Prostate gland (tissue), 2 donors: ENCODE measurements at regions not wholly inside any gene's neighbourhood (a gene's known extent, or its start where the extent isn't known, plus 50 kb on each side); places are given as distances from the start of the nearest gene placed in this dataset.
"Not testable (repeated sequence)": the region's sequence is repeated elsewhere in the genome, so short reads cannot be mapped to it uniquely, and the experiment has no call there.

ENCODE experiments used
- DNase-seq: peaks from one replicate; pipeline ENCODE4 v3.0.0-alpha.2; 2019; ENCODE audit warnings: low spot score
- H3K27ac ChIP-seq, 2 donors: fragments of 200-600 bp; sonication (generic); 2 replicates each; pipeline ENCODE4 v1.5.1; 2017 to 2019
- H3K27me3 ChIP-seq: fragments of 200-600 bp; sonication (generic); replicated peaks from 2 replicates; pipeline ENCODE4 v1.5.1; 2019; ENCODE audit not compliant: insufficient read depth
- H3K36me3 ChIP-seq, 2 donors: fragments of 200-600 bp; sonication (generic); 1 replicate in 1 of 2; 2 replicates in 1 of 2; pipeline versions ENCODE4 v1.5.1 to v1.8.1; 2017 to 2019
- H3K4me1 ChIP-seq: fragments of 200-600 bp; sonication (generic); replicated peaks from 2 replicates; pipeline ENCODE4 v1.5.1; 2019
- H3K4me3 ChIP-seq, 2 donors: fragments of 200-600 bp; sonication (generic); 2 replicates each; pipeline ENCODE4 v1.5.1; 2017 to 2019
- H3K9me3 ChIP-seq: fragments of 200-600 bp; sonication (generic); 2 replicates; pipeline ENCODE4 v1.5.1; 2017
- CTCF ChIP-seq, 4 experiments: fragments of 200-600 bp in 2 of 4; fragments of 450-650 bp in 2 of 4; sonication (generic) in 2 of 4; IDR thresholded peaks; 1 replicate in 3 of 4; 2 replicates in 1 of 4; pipeline ENCODE4 v1.5.1; 2016 to 2019; ENCODE audit warnings: antibody characterized with exemption in 4 of 4, mild to moderate bottlenecking in 2 of 4, moderate library complexity in 2 of 4
- POLR2A ChIP-seq: fragments of 450-650 bp; IDR thresholded peaks from one replicate; pipeline ENCODE4 v1.6.1; 2016; ENCODE audit warnings: antibody characterized with exemption, mild to moderate bottlenecking
- POLR2AphosphoS5 ChIP-seq: sonication (generic); formaldehyde crosslinking; IDR thresholded peaks from one replicate; pipeline ENCODE4 v1.6.1; 2017; ENCODE audit warnings: antibody characterized with exemption
- WGBS: methylation state at CpG from one replicate; pipeline ENCODE4 v1.1.5; 2018; 5-methylcytosine and 5-hydroxymethylcytosine counted together
- intact Hi-C: fragments of 100-400 bp; cut with DNase I; formaldehyde crosslinking; loops from one replicate; pipeline ENCODE4 v1.14.2; 2022

- DNase-seq, result no peak
- Histone ChIP-seq H3K27me3 (no peaks in the 10 kb centered on the region), H3K9me3 (no peaks in the 10 kb centered on the region), H3K27ac (no peak overlapping the region), H3K36me3 (no peaks in the 10 kb centered on the region), H3K4me3 (no peak overlapping the region), H3K4me1 (no peaks in the 10 kb centered on the region)
- no peak for TF ChIP-seq POLR2AphosphoS5
- no peak for TF ChIP-seq POLR2A
- TF ChIP-seq CTCF (IDR thresholded peaks at IDR 0.05), result no peak
- intact Hi-C loops, result no loop called here
Observed at GRCh38 chr20:11180186-11180585, 506.4 kb upstream of the JAG1 start.

- H3K27me3 ChIP-seq, H3K27ac ChIP-seq, DNase-seq, H3K4me1 ChIP-seq, H3K4me3 ChIP-seq, H3K36me3 ChIP-seq, intact Hi-C loops, H3K9me3 ChIP-seq: not testable (repeated sequence)
- 85% methylated on average over 3 of the region's 3 CpGs for WGBS
Observed at GRCh38 chr20:11181129-11181528, 507.3 kb upstream of the JAG1 start.

- 92% methylated on average over 3 of the region's 3 CpGs for WGBS
- Histone ChIP-seq H3K9me3 (no peaks in the 10 kb centered on the region), H3K4me3 (no peak overlapping the region), H3K36me3 (no peaks in the 10 kb centered on the region), H3K27me3 (no peaks in the 10 kb centered on the region), H3K27ac (no peak overlapping the region), H3K4me1 (no peaks in the 10 kb centered on the region)
- DNase-seq, result no peak
- intact Hi-C loops, result no loop called here
- TF ChIP-seq POLR2A (no peak), CTCF (IDR thresholded peaks at IDR 0.05) (no peak), POLR2AphosphoS5 (no peak)
Observed at GRCh38 chr20:11181966-11182365, 508.2 kb upstream of the JAG1 start.

GRCh38 chr20:11182720-11183119, 508.9 kb upstream of the JAG1 start:
- H3K4me1 ChIP-seq, result no peaks in the 10 kb centered on the region
- H3K9me3 ChIP-seq, result no peaks in the 10 kb centered on the region
- H3K27me3 ChIP-seq, result no peaks in the 10 kb centered on the region
- intact Hi-C loops, result no loop called here
- TF ChIP-seq CTCF (IDR thresholded peaks at IDR 0.05) (no peak), POLR2AphosphoS5 (no peak), POLR2A (no peak)
- H3K36me3 ChIP-seq, result no peaks in the 10 kb centered on the region
- no peak overlapping the region for H3K4me3 ChIP-seq
- H3K27ac ChIP-seq, result no peak overlapping the region
- DNase-seq, result no peak
- 79% methylated on average over 1 of the region's 1 CpG for WGBS

- no peak overlapping the region for H3K27ac ChIP-seq
- H3K4me3 ChIP-seq, result no peak overlapping the region
- no peak for TF ChIP-seq CTCF (IDR thresholded peaks at IDR 0.05)
- TF ChIP-seq POLR2AphosphoS5, result no peak
- DNase-seq, result no peak
- no peaks in the 10 kb centered on the region for H3K27me3 ChIP-seq
- no peaks in the 10 kb centered on the region for H3K9me3 ChIP-seq
- intact Hi-C loops, result no loop called here
- no peaks in the 10 kb centered on the region for H3K4me1 ChIP-seq
- WGBS, result 53% methylated on average over 3 of the region's 3 CpGs
- H3K36me3 ChIP-seq, result no peaks in the 10 kb centered on the region
Observed at GRCh38 chr20:11186301-11187008, 512.7 kb upstream of the JAG1 start.
